Endothelial cell of umbilical vein (primary cell): ENCODE measurements at regions not wholly inside any gene's neighbourhood (a gene's known extent, or its start where the extent isn't known, plus 50 kb on each side); places are given as distances from the start of the nearest gene placed in this dataset.

ENCODE experiments used
- CTCF ChIP-seq, 2 donors: IDR thresholded peaks; 1 replicate in 1 of 2; 2 replicates in 1 of 2; pipeline ENCODE4 v1.5.1; 2011; ENCODE audit warnings: low read length in 2 of 2, mild to moderate bottlenecking in 2 of 2, moderate library complexity in 2 of 2, control low read depth in 1 of 2, inconsistent platforms in 1 of 2, low read depth in 1 of 2; ENCODE audit not compliant: insufficient read depth in 1 of 2; ENCODE audit errors: extremely low read depth in 1 of 2
- JUN ChIP-seq: IDR thresholded peaks from 2 replicates; pipeline ENCODE4 v1.6.1; 2011; ENCODE audit warnings: borderline replicate concordance, low read depth; ENCODE audit not compliant: insufficient read length, insufficient read depth
- MAX ChIP-seq: IDR thresholded peaks from 2 replicates; pipeline ENCODE4 v1.6.1; 2011; ENCODE audit not compliant: insufficient read depth, insufficient read length
- MYC ChIP-seq: IDR thresholded peaks from one replicate; pipeline ENCODE4 v1.6.1; 2011; ENCODE audit warnings: mild to moderate bottlenecking, low read depth, low read length
- POLR2A ChIP-seq: IDR thresholded peaks from 2 replicates; pipeline ENCODE4 v1.6.1; 2012; ENCODE audit warnings: low read depth, mild to moderate bottlenecking, control low read depth, low read length

GRCh38 chr9:85168412-85168811 is 498.9 kb downstream of the NTRK2 start:
- TF ChIP-seq POLR2A (no peak), CTCF (IDR thresholded peaks at IDR 0.05; ENCODE audit: extremely low read depth in 1 of 2, insufficient read depth in 1 of 2, low read depth in 1 of 2, low read length in 2 of 2) (no peak), MAX (no peak), JUN (no peak), MYC (no peak)
